Endothelial cell of umbilical vein (primary cell): ENCODE measurements at regions not wholly inside any gene's neighbourhood (a gene's known extent, or its start where the extent isn't known, plus 50 kb on each side); places are given as distances from the start of the nearest gene placed in this dataset.

Source experiments
- CTCF ChIP-seq, 2 donors: IDR thresholded peaks; 1 replicate in 1 of 2; 2 replicates in 1 of 2; pipeline ENCODE4 v1.5.1; 2011; ENCODE audit warnings: low read length in 2 of 2, mild to moderate bottlenecking in 2 of 2, moderate library complexity in 2 of 2, control low read depth in 1 of 2, inconsistent platforms in 1 of 2, low read depth in 1 of 2; ENCODE audit not compliant: insufficient read depth in 1 of 2; ENCODE audit errors: extremely low read depth in 1 of 2
- EZH2 ChIP-seq: IDR thresholded peaks from 2 replicates; pipeline ENCODE4 v1.6.1; 2012; ENCODE audit warnings: borderline replicate concordance, low read depth, mild to moderate bottlenecking, moderate library complexity, low read length, inconsistent platforms; ENCODE audit not compliant: severe bottlenecking
- FOS ChIP-seq: IDR thresholded peaks from 2 replicates; pipeline ENCODE4 v1.6.1; 2011; ENCODE audit warnings: mild to moderate bottlenecking, low read length, moderate library complexity, borderline replicate concordance; ENCODE audit not compliant: insufficient read depth
- GATA2 ChIP-seq: IDR thresholded peaks from 2 replicates; pipeline ENCODE4 v1.7.0; 2011; ENCODE audit warnings: low read depth, mild to moderate bottlenecking, moderate library complexity, mixed read lengths, low read length; ENCODE audit not compliant: insufficient read length, insufficient read depth
- JUN ChIP-seq: IDR thresholded peaks from 2 replicates; pipeline ENCODE4 v1.6.1; 2011; ENCODE audit warnings: borderline replicate concordance, low read depth; ENCODE audit not compliant: insufficient read length, insufficient read depth
- MYC ChIP-seq: IDR thresholded peaks from one replicate; pipeline ENCODE4 v1.6.1; 2011; ENCODE audit warnings: mild to moderate bottlenecking, low read depth, low read length
- POLR2AphosphoS5 ChIP-seq: IDR thresholded peaks from 2 replicates; pipeline ENCODE4 v1.6.1; 2012; ENCODE audit warnings: low read depth, mild to moderate bottlenecking, control low read depth, low read length, moderate library complexity; ENCODE audit not compliant: insufficient read depth

- no peak for TF ChIP-seq CTCF (IDR thresholded peaks at IDR 0.05; ENCODE audit: extremely low read depth in 1 of 2, insufficient read depth in 1 of 2, low read depth in 1 of 2, low read length in 2 of 2)
- TF ChIP-seq FOS = no peak
- TF ChIP-seq GATA2 = no peak
- TF ChIP-seq JUN = no peak
- TF ChIP-seq POLR2AphosphoS5 = no peak
- TF ChIP-seq EZH2 = no peak
- TF ChIP-seq MYC = no peak
Observed at GRCh38 chr19:30128211-30128610, 186.2 kb downstream of the URI1 start.
